Esophagus squamous epithelium (tissue), 4 donors: ENCODE measurements at regions not wholly inside any gene's neighbourhood (a gene's known extent, or its start where the extent isn't known, plus 50 kb on each side); places are given as distances from the start of the nearest gene placed in this dataset.

Experiments
- POLR2A ChIP-seq, 4 donors: fragments of 450-650 bp; IDR thresholded peaks; one replicate each; pipeline ENCODE4 v1.6.1; 2017; ENCODE audit warnings: antibody characterized with exemption in 4 of 4, mild to moderate bottlenecking in 4 of 4, moderate library complexity in 3 of 4
- TF ChIP-seq, protein P1 (sequence below), 6 experiments: fragments of 450-650 bp in 4 of 6; fragments of 200-600 bp in 2 of 6; sonication (generic) in 2 of 6; IDR thresholded peaks; one replicate each; pipeline ENCODE4 v1.5.1; 2016 to 2019; ENCODE audit warnings: antibody characterized with exemption in 6 of 6, mild to moderate bottlenecking in 4 of 6, moderate library complexity in 4 of 6

DNA sequence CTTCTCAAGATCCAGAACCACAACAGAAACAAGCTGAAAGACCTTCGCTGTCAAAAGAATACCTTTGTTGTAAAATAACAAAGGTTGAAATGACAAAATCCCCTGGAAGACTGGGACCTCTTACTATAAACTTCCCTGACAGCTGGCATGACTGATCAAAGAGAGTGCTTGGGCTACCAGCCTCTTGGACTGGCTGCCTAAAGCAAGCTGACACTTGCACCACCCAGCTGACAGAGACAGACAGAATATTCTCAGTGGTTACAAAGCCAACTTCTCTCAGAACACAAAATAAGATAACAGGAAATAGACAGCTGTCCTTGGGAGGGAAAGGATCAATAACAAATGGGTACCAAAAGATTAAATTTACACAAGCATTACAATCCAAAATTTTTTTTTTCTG, 241.7 kb upstream of the SPOCK3 start:
- TF ChIP-seq, protein P1, sequence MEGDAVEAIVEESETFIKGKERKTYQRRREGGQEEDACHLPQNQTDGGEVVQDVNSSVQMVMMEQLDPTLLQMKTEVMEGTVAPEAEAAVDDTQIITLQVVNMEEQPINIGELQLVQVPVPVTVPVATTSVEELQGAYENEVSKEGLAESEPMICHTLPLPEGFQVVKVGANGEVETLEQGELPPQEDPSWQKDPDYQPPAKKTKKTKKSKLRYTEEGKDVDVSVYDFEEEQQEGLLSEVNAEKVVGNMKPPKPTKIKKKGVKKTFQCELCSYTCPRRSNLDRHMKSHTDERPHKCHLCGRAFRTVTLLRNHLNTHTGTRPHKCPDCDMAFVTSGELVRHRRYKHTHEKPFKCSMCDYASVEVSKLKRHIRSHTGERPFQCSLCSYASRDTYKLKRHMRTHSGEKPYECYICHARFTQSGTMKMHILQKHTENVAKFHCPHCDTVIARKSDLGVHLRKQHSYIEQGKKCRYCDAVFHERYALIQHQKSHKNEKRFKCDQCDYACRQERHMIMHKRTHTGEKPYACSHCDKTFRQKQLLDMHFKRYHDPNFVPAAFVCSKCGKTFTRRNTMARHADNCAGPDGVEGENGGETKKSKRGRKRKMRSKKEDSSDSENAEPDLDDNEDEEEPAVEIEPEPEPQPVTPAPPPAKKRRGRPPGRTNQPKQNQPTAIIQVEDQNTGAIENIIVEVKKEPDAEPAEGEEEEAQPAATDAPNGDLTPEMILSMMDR (IDR thresholded peaks at IDR 0.05) = no peak
- no peak for TF ChIP-seq POLR2A (IDR thresholded peaks at IDR 0.05)
